ENCODE measurements at regions not wholly inside any gene's neighbourhood (a gene's known extent, or its start where the extent isn't known, plus 50 kb on each side); places are given as distances from the start of the nearest gene placed in this dataset.
"Not testable (repeated sequence)": the region's sequence is repeated elsewhere in the genome, so short reads cannot be mapped to it uniquely, and the experiment has no call there.

DNA sequence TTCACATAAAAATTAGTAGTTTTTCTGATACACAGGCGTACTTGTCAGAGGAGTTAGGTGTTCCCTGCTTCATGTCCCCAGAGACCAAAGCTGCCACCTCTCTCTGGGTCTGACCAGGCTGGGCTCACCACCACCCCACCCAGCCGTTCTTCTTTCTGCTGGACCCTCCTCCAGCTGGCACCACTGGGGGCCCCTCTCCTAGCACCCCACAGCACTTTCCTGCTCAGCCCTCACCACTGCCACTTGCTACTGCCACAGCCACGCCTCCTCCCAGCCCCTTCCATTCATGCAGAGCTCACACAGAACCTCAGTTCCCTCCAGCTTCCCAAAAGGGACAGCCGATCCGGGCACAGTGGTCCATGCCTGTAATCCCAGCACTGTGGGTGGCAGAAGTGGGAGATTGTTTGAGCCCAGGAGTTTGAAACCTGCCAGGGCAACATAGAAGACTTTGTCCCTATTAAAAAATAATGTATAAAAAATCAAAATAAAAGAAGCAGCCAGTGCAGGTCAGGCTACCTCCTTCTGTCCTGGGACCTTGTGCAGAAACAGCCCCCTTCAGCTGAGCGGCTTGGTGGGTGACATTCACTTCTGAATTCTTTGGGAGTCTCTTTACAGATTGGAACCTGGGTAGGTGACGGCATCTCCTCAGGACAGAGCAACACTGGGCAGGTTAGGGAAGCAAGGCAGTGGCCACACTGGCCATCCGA lies 208.3 kb downstream of the TOMM20 start:
- DNase-seq (no peak), ATAC-seq (no peak)

DNA sequence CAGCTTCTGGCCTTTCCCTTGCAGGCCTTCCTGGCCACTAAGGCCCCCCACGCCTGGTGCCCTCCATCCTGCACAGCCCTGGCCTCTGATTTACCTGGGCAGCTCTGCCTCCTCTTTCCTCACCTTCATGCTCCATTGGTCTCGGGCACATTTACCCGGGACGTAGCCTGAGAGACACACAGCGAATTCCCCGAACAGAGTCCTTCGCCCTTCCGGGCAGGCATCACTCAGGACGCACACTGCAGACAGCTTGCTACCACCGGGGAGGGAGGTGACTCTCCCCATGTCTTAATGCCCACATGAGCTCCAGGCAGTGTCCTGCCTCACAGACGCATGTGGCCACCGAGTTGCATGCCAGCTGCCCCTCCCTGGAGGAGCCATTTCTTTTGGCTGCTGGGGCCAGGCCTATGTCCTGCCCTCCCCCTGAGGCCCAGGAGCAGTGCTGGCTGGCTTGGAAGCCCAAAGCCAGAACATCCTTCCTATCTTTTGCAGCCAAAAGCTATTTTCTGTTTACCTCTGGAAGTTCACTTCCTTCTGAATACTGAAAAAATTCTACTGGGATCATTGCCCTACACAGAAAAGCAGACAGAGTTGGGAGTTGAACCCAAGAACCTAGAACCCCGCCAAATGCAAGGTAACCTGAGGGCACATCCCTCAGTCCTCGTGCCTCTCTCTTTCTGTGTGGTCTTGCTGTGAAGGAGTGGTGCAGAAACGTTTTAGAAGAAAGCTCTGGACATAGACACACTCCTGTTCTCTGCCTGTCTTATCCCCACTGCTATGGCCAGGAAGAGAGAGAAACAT lies 209.5 kb downstream of the TOMM20 start:
- DNase-seq = no peak
- no peak for ATAC-seq

DNA sequence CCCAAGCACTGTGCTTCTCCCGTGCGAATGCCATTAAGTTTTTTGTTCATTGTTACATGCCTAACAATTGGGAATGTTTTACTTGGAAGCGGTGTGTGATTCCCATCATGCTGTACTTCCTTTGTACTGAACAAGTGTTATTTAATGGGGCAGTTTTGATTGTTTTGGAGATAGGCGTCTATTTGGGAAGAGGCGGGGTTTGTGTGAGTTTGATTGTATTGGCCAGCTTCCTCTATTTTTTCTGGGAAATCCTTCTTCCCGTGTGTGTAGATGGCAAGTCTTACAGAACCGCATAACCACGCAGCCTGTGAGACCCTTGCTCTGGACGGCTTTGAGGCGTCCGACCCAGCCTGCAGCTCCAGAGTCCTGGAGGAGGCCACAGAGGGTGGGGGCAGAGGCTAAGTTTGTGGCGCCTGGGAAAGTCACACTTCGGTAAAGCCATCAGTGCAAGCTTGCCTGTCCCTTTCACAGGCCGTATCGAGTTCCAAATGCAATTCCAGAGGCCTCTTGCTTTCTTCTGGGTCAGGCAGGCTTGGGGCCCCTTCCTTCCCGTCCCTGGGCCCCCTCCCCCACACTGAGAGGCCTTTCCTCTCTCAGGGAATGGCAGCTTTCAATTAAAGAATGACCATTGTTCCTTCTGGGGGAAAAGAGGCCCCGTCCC lies 210.3 kb downstream of the TOMM20 start:
- ATAC-seq = no peak
- DNase-seq = no peak

DNA sequence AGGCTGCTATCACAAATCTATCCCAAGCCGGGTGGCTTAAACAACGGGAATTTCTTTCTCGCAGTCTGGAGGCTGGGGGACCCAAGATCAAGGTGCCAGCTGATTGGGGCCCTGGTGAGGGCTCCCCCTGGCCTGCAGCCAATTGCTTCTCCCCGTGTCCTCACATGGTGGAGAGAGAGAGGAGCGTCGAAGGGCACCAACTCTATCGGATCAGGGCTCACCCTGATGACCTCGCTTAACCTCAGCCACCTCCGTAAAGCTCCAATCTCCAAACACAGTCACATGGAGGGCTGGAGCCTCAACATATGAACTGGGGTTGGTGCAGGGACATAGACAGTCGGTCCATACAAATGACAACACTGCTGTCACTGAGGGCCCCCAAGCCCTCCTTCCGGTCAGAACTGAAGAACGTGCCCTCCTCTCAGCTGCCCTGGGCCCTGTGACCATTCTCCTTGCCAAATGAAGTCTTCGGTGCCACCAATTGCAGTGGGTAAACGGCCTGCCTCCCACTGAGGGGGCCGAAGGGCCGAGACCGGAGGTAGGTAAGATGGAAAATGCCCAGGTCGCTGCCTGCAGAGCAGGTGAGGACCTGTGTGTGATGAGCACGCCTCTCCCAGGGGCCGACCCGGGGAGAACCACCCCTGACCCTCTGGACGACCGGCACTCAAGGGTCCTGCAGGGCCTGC lies 211.0 kb downstream of the TOMM20 start:
- ATAC-seq (no peak), DNase-seq (no peak)

- ATAC-seq = no peak
- no peak for DNase-seq
Observed at GRCh38 chr1:234916840-234917239, 211.8 kb downstream of the TOMM20 start.

GRCh38 chr1:234915924-234916675 lies 212.5 kb downstream of the TOMM20 start:
- DNase-seq = no peak
- no peak for ATAC-seq

DNA sequence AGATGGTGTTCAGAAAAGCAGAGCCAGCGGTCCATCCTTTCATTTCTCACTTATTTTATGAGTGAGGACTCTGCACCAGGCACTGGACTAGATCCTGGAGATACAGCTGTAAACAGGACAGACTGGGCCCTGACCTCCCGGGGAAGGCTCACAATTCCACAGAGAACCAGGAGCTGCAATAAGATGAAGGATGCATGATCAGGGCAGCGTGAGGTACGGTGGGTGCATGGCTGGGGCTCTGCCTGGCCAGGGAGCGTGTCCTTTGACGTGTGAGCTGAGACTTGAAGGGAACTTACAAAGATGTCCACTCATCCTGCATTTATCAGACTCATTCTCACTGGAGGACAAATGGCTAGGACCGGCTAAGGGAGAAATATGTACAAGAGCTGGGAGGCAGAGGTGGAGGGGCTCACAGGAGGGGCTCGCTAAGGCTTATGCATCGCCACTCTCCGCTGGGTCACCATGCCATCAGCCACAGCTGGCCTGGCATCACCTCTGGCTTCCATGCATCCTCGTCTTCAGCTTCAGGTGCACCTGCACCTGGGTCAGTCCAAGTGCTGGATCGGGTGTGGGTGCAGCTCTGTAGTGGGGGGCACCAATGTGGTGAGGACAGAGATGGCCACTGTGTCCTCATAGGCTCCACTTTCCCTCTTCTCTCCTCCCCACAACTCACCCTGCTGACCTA lies 213.9 kb downstream of the TOMM20 start:
- DNase-seq (no peak), ATAC-seq (no peak)

- DNase-seq (no peak), ATAC-seq (no peak)
Observed at GRCh38 chr1:234913771-234914170, 214.9 kb downstream of the TOMM20 start.

DNA sequence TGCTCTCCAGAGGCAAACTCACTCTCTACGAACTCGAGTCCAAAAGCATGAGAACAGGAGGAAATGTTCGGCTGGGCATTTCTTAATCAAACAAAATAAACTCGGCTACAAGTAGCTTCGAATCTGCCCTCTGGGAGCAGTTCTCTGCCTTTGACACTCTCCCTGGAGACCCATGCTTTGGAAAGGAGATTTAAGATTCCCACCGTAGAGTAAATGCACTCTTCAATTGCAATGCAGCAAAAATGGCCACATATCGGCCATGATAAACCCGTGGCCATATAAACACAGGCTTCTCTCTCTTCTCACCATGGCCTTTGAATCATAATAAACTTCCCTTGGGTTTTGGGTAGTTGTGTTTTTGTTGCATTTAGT lies 215.4 kb downstream of the TOMM20 start:
- DNase-seq = no peak
- ATAC-seq = no peak

DNA sequence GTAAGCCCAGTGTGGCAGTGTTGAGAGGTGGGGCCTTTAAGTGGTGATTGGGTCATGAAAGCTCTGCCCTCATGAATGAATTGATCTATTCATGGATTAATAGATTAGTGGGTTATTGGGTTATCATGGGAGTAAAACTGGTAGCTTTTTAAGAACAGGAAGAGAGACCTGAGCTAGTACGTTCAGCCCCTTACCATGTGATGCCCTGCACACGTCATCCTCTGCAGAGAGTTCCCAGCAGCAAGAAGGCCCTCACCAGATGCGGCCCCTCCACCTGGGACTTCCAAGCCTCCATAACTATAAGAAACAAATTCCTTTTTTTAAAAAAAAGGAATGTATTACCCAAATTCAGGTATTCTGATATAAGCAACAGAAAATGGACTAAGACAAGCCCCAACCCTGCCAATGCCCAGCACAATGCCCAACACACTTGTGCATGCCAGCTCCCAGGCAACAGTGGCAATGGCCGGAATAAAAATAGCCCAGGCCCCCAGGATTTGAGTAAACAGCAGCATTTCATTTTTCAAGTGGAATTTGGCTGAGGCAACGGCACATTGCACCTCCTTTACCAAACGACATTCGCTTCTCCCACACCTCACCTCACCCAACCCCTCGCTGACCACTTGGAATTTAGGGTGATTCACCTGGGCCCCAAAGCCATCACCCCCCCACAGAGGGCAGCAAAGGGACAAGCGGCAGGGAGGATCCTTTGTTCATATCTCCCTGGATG lies 215.9 kb downstream of the TOMM20 start:
- no peak for DNase-seq
- ATAC-seq = no peak

- peak; percentile 17 for DNase-seq
Observed at GRCh38 chr1:234911787-234912186, 216.8 kb downstream of the TOMM20 start.

GRCh38 chr1:234911136-234911535 lies 217.5 kb downstream of the TOMM20 start:
- not testable (repeated sequence) for ATAC-seq, DNase-seq

More at GRCh38 chr1:234911787-234912186, 216.8 kb downstream of the TOMM20 start:
- no peak for ATAC-seq

- DNase-seq = no peak
- ATAC-seq = no peak
Observed at GRCh38 chr1:234909851-234910250, 218.8 kb downstream of the TOMM20 start.

GRCh38 chr1:234909307-234909810 lies 219.3 kb downstream of the TOMM20 start:
- no peak for DNase-seq

DNA sequence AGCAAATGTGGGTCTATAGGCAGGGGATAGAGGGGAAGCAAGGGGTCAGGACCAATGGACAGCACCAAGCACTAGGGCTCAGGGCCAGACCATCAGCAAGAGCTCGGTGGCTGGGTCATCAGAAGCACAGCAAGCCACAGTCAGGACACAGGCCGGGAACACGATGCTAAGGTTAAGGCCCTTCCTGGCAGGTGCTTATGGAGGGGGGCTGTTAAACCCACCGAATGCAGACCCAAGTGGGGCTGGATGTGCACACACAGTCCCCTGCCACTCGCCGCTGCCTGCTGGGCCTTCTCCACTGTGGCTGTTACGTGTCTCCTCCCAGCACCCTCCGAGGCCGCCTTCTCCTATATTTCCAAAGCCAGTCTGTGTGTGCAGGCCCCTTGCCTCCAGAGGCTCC lies 220.1 kb downstream of the TOMM20 start:
- DNase-seq (no peak), ATAC-seq (no peak)

More at GRCh38 chr1:234909307-234909810, 219.3 kb downstream of the TOMM20 start:
- ATAC-seq = no peak

DNA sequence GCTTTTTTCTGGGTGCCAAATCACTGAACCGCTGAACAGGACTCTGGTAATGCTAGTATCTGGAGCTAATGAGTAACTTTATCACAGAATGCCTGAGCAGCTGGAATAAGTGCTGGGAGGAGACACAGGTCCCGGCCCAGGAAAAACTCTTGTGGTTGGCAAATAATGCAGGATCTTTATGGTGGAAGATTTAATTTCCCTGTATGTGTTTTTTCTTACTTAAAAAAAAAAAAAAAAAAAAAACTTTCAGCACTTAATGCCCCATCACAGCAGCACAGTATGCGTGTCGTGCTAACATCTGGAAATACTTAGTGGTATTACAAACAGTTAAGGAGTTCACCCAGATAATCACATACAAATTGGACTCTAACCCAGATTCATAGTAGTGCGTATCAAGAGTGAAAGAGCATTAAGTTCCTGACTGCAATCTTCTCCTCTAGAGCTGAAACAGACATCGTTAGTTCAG lies 220.7 kb downstream of the TOMM20 start:
- no peak for ATAC-seq
- DNase-seq = no peak

DNA sequence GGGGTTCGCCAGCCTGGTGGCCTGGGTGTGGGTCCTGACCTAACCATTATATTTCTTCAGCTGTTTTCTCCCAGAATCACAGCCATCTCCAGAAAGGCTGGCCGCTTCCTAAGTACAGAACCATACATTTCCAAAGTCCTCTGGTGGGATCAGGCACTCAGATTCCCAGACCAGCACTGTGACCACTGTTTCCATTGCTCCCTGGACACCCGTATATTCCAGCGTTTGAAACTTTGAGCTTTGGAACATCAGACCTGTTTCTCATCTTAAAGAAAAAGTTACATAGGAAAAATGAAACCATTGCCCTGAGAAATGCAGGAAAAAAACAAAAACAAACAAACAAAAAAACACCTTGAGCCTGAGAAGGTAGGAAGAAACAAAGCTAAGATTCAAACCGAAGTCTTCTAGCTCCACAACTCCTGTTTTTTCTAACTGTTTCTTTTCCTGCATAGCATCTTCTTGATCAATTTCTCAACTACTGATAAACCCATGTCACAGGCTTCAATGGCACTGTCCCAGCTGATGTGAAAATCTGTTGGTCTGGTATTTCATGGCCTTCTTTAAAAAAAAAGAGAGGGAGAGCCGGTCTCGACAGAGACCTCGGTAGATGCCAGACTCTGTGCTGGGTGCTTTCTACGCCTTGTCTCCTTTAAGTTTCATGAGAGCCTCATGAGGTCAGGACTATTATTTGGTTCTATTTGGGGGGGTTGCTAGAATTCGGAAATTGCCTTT lies 221.3 kb downstream of the TOMM20 start:
- DNase-seq (no peak), ATAC-seq (no peak)

GRCh38 chr1:234906654-234907053 lies 222.0 kb downstream of the TOMM20 start:
- ATAC-seq = no peak
- DNase-seq = no peak

DNA sequence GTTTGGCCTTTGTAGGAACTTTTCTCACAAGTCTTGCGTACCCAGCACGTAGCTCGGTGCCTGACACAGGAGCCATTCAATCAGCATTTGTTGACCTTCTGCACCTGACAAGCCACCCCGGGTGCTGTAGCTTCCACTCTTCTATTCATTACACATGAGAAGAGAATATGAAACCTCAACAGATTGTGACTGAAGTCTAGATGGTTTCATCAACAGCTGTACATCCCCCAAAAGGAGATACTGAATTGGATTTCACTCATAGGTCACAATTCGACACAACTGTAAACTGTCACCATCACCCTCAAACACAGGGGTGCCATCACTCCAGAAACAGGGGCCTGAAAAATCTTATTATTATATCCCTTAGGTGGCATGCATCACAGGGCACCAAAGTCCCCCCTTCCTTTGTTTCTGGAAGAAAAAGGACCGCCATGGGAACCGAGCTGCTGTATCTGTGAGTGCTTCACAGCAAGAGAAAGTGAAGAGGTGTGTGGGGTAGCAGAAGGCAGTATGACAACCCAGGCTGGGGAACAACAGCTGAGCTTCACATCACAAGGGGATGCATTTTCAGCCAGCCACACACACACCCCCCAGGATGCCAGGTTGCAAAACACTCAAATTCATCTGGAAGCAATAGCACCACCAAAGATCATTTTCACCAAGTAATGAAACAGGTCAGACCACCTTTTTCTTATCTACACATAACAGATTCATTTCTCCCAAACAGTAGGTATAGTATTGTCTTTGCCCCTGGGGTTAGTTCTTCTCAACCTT lies 225.7 kb downstream of the TOMM20 start:
- no peak for ATAC-seq
- DNase-seq = no peak
